Renal cortical epithelial cell (primary cell): ENCODE measurements at regions not wholly inside any gene's neighbourhood (a gene's known extent, or its start where the extent isn't known, plus 50 kb on each side); places are given as distances from the start of the nearest gene placed in this dataset.
"Not testable (repeated sequence)": the region's sequence is repeated elsewhere in the genome, so short reads cannot be mapped to it uniquely, and the experiment has no call there.

Source experiments
- DNase-seq: peaks from one replicate; pipeline ENCODE4 v3.0.0-alpha.2; 2011; ENCODE audit warnings: low read depth

GRCh38 chr5:153367466-153367865 is 123.0 kb upstream of the GRIA1 start:
- no peak for DNase-seq

- peak; percentile 1 for DNase-seq
These were observed 117.9 kb upstream of the GRIA1 start for GRCh38 chr5:153372425-153373129.

- DNase-seq, result no peak
These were observed 117.4 kb upstream of the GRIA1 start for GRCh38 chr5:153373130-153373498.

GRCh38 chr5:153381630-153382029 is 108.8 kb upstream of the GRIA1 start:
- DNase-seq, result not testable (repeated sequence)

GRCh38 chr5:153390569-153390968 is 99.9 kb upstream of the GRIA1 start:
- no peak for DNase-seq

GRCh38 chr5:153399595-153399994 is 90.9 kb upstream of the GRIA1 start:
- DNase-seq, result no peak

GRCh38 chr5:153400931-153401330 is 89.5 kb upstream of the GRIA1 start:
- no peak for DNase-seq

- DNase-seq, result peak; percentile 11
These were observed 87.9 kb upstream of the GRIA1 start for GRCh38 chr5:153402550-153402949.

- DNase-seq, result no peak
These were observed 87.0 kb upstream of the GRIA1 start for GRCh38 chr5:153403470-153403869.

GRCh38 chr5:153404747-153405146 is 85.7 kb upstream of the GRIA1 start:
- no peak for DNase-seq

GRCh38 chr5:153421676-153422075 is 68.8 kb upstream of the GRIA1 start:
- DNase-seq, result no peak

GRCh38 chr5:153425914-153426313 is 64.6 kb upstream of the GRIA1 start:
- no peak for DNase-seq

GRCh38 chr5:153429761-153430380 is 60.6 kb upstream of the GRIA1 start:
- no peak for DNase-seq

GRCh38 chr5:153432583-153432982 is 57.9 kb upstream of the GRIA1 start:
- no peak for DNase-seq

GRCh38 chr5:153437251-153437650 is 53.2 kb upstream of the GRIA1 start:
- no peak for DNase-seq

GRCh38 chr5:153439130-153439529 is 51.3 kb upstream of the GRIA1 start:
- DNase-seq, result no peak
